Body of pancreas (tissue), 4 donors: ENCODE measurements at regions not wholly inside any gene's neighbourhood (a gene's known extent, or its start where the extent isn't known, plus 50 kb on each side); places are given as distances from the start of the nearest gene placed in this dataset.

Experiments
- POLR2A ChIP-seq, 3 donors: fragments of 450-650 bp; IDR thresholded peaks; one replicate each; pipeline ENCODE4 v1.6.1; 2016; ENCODE audit warnings: antibody characterized with exemption in 3 of 3, mild to moderate bottlenecking in 2 of 3
- TF ChIP-seq, protein P1 (sequence below), 7 experiments: fragments of 450-650 bp in 4 of 7; fragments of 200-600 bp in 3 of 7; sonication (generic) in 3 of 7; IDR thresholded peaks; one replicate each; pipeline ENCODE4 v1.5.1; 2016 to 2019; ENCODE audit warnings: antibody characterized with exemption in 7 of 7

DNA sequence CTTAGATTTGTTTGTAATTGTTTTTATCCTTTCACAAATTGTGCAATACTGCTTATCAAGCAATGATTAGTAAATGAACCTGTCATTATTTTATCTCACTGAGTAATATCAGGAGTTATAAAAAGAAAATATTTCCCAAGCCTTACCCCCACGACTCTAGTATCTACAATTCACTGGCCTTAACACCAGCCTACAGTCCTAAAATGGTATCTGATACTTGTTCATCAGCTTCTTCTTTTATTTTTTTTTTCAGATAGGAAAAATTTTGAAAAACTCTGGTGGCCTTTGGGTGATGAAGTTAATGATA lies 160.8 kb upstream of the FOXA2 start:
- TF ChIP-seq, protein P1, sequence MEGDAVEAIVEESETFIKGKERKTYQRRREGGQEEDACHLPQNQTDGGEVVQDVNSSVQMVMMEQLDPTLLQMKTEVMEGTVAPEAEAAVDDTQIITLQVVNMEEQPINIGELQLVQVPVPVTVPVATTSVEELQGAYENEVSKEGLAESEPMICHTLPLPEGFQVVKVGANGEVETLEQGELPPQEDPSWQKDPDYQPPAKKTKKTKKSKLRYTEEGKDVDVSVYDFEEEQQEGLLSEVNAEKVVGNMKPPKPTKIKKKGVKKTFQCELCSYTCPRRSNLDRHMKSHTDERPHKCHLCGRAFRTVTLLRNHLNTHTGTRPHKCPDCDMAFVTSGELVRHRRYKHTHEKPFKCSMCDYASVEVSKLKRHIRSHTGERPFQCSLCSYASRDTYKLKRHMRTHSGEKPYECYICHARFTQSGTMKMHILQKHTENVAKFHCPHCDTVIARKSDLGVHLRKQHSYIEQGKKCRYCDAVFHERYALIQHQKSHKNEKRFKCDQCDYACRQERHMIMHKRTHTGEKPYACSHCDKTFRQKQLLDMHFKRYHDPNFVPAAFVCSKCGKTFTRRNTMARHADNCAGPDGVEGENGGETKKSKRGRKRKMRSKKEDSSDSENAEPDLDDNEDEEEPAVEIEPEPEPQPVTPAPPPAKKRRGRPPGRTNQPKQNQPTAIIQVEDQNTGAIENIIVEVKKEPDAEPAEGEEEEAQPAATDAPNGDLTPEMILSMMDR (IDR thresholded peaks at IDR 0.05) = no peak
- TF ChIP-seq POLR2A (IDR thresholded peaks at IDR 0.05) = no peak
